Breast epithelium (tissue), 4 donors: ENCODE measurements at regions not wholly inside any gene's neighbourhood (a gene's known extent, or its start where the extent isn't known, plus 50 kb on each side); places are given as distances from the start of the nearest gene placed in this dataset.

Experiments used
- DNase-seq, 2 donors: peaks; one replicate each; pipeline ENCODE4 v3.0.0-alpha.2; 2019; ENCODE audit warnings: low spot score in 2 of 2
- H3K27ac ChIP-seq, 2 donors: fragments of 200-600 bp; sonication (generic) in 1 of 2; one replicate each; pipeline ENCODE4 v1.5.1; 2016 to 2019; ENCODE audit warnings: mild to moderate bottlenecking in 1 of 2
- H3K27me3 ChIP-seq, 2 donors: fragments of 200-600 bp; sonication (generic) in 1 of 2; one replicate each; pipeline versions ENCODE4 v1.5.1 to v1.6.0; 2017 to 2019; ENCODE audit warnings: control low read depth in 1 of 2, mild to moderate bottlenecking in 1 of 2
- H3K36me3 ChIP-seq: fragments of 200-600 bp; one replicate; pipeline ENCODE4 v1.5.1; 2019
- H3K4me1 ChIP-seq, 2 donors: fragments of 200-600 bp; sonication (generic); one replicate each; pipeline ENCODE4 v1.5.1; 2016 to 2019; ENCODE audit warnings: control low read depth in 1 of 2
- H3K4me3 ChIP-seq, 3 donors: fragments of 200-600 bp; sonication (generic); 1 replicate in 2 of 3; 2 replicates in 1 of 3; pipeline ENCODE4 v1.5.1; 2016 to 2019; ENCODE audit warnings: mild to moderate bottlenecking in 3 of 3, moderate library complexity in 2 of 3
- H3K9me3 ChIP-seq, 2 donors: fragments of 200-600 bp; sonication (generic) in 1 of 2; one replicate each; pipeline ENCODE4 v1.5.1; 2016 to 2019; ENCODE audit warnings: control low read depth in 1 of 2
- CTCF ChIP-seq, 3 donors: fragments of 450-650 bp; IDR thresholded peaks; one replicate each; pipeline ENCODE4 v1.5.1; 2016 to 2017; ENCODE audit warnings: antibody characterized with exemption in 3 of 3, mild to moderate bottlenecking in 3 of 3, moderate library complexity in 3 of 3
- POLR2A ChIP-seq: fragments of 450-650 bp; IDR thresholded peaks from one replicate; pipeline ENCODE4 v1.6.1; 2016; ENCODE audit warnings: antibody characterized with exemption, mild to moderate bottlenecking, moderate library complexity
- POLR2AphosphoS5 ChIP-seq, 3 donors: sonication (generic); formaldehyde crosslinking; IDR thresholded peaks; one replicate each; pipeline ENCODE4 v1.6.1; 2017; ENCODE audit warnings: antibody characterized with exemption in 3 of 3
- intact Hi-C: fragments of 100-400 bp; cut with DNase I; formaldehyde crosslinking; loops from one replicate; pipeline ENCODE4 v1.15.1; 2023; ENCODE audit warnings: low total_unique reads

- H3K27me3 ChIP-seq = no peaks in the 10 kb centered on the region
- H3K4me3 ChIP-seq = peak overlapping the region in 1 of 3 donors; percentile 3
- no peaks in the 10 kb centered on the region for H3K36me3 ChIP-seq
- TF ChIP-seq POLR2AphosphoS5 (IDR thresholded peaks at IDR 0.05) (no peak), CTCF (IDR thresholded peaks at IDR 0.05) (peak in 1 of 3 donors; percentile 9), POLR2A (no peak)
- DNase-seq = no peak
- H3K27ac ChIP-seq = no peak overlapping the region
- no peaks in the 10 kb centered on the region for H3K4me1 ChIP-seq
- H3K9me3 ChIP-seq = no peaks in the 10 kb centered on the region
- intact Hi-C loops = no loop called here
Observed at GRCh38 chr16:64892835-64893785, 228.8 kb downstream of the CDH11 start.

DNA sequence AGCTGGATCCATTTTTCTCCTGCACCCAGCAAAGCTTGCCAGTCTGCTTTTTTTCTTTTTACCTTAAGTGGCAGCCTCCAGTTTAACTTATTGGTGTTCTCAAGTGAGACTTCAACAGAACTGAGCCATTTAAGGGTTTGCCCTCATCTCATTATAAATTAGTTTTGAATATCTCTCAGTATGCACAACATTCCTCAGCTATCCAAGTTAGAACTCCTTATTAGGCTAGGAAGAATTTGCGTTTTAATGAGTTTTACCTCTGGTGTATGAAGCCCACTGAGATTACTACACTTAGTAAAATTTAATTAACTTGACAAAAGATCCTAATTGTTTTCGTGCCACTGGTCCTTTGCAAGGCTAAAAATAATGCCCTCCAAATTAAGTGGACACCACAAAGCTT, 232.4 kb downstream of the CDH11 start:
- Histone ChIP-seq H3K4me3 (no peak overlapping the region), H3K9me3 (no peaks in the 10 kb centered on the region)

DNA sequence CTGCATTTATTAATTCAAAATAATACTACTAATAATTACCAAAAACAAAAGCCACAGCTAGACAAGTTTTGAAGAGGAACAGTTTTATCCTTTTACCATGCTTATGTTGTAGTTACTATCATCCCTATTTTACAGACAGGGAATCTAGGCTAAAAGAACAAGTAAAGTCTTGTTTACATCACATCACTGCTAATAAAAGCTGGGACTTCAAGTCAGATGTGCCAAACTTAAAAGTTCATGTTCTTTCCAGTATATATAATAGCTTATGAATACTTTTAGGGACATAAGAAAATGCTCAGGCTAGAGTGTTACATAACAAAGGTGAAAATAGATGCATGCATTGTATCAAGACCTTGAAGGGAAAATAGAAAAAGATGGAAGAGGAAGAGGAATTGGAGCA, 234.2 kb downstream of the CDH11 start:
- Histone ChIP-seq H3K9me3 (no peaks in the 10 kb centered on the region), H3K36me3 (no peaks in the 10 kb centered on the region), H3K27ac (no peak overlapping the region), H3K27me3 (no peaks in the 10 kb centered on the region), H3K4me1 (no peaks in the 10 kb centered on the region), H3K4me3 (no peak overlapping the region)
- no peak for DNase-seq
- intact Hi-C loops = no loop called here
- TF ChIP-seq CTCF (IDR thresholded peaks at IDR 0.05) (no peak), POLR2A (no peak), POLR2AphosphoS5 (IDR thresholded peaks at IDR 0.05) (no peak)

More for the DNA sequence above, 232.4 kb downstream of the CDH11 start:
- H3K27me3 ChIP-seq = no peaks in the 10 kb centered on the region
- TF ChIP-seq POLR2AphosphoS5 (IDR thresholded peaks at IDR 0.05) = no peak
- no peak for TF ChIP-seq POLR2A
- TF ChIP-seq CTCF (IDR thresholded peaks at IDR 0.05) = no peak
- intact Hi-C loops = no loop called here
- no peaks in the 10 kb centered on the region for H3K36me3 ChIP-seq
- no peak overlapping the region for H3K27ac ChIP-seq
- no peaks in the 10 kb centered on the region for H3K4me1 ChIP-seq
- no peak for DNase-seq

DNA sequence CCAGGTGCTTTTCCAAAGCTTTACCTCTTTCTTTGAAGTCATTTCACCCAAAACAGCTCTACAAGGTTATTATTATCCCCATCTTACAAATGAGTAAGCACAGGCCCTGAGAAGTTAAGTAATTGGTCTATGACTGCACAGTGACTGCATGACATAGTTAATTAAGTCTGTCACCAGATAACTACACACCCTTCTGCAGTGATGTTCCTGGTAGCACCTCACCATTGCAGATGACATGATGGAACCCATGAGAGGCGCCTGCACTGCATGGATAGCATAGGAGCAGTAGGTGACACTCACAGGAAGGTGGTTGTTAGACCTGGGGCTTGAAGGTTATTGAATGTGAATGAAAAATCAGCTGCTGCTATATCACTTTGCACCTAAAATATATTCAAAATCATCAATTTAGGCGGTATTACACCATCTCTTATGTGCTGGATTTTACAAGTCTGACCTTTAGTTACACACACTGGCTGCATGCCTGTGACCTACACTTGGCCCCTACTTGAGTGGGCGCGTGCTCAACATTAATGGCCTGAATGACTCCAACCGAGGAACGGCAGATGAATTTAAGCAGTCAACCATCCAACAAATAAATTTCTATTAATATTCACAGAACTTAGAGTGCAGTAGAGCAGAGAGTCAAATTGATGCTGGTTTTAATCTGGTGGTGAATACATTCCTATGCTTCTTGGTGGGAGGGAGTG, 239.6 kb downstream of the CDH11 start:
- Histone ChIP-seq H3K4me1 (no peaks in the 10 kb centered on the region), H3K4me3 (no peak overlapping the region), H3K27me3 (no peaks in the 10 kb centered on the region), H3K9me3 (no peaks in the 10 kb centered on the region), H3K27ac (no peak overlapping the region), H3K36me3 (no peaks in the 10 kb centered on the region)
- DNase-seq = no peak
- TF ChIP-seq POLR2A = no peak
- TF ChIP-seq CTCF (IDR thresholded peaks at IDR 0.05) = no peak
- no peak for TF ChIP-seq POLR2AphosphoS5 (IDR thresholded peaks at IDR 0.05)
- intact Hi-C loops = no loop called here

DNA sequence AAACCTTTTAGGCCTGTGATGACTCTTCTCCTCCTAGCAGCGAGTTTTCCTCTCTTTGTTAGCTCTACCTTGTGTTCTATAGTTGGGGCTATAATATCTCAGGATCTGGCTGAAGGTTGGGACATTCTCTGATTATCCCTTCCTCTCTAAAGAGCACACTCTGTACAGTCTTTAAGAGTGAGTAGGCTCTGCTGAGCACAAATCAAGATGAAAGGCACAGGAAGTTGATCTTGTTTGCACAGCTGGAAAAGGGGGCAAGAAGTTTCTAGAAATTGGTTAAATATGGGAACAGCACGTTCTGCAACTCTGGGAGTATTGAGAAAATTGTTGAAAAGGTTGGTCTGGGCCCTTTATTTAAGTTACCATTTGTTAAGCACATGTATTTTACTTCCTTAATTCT, 240.9 kb downstream of the CDH11 start:
- Histone ChIP-seq H3K27me3 (no peaks in the 10 kb centered on the region), H3K9me3 (no peaks in the 10 kb centered on the region), H3K27ac (peak overlapping the region in 1 of 2 donors; percentile 43), H3K36me3 (no peaks in the 10 kb centered on the region), H3K4me1 (no peaks in the 10 kb centered on the region), H3K4me3 (no peak overlapping the region)
- intact Hi-C loops = no loop called here
- TF ChIP-seq POLR2AphosphoS5 (IDR thresholded peaks at IDR 0.05) (no peak), CTCF (IDR thresholded peaks at IDR 0.05) (no peak), POLR2A (no peak)
- DNase-seq = no peak
